Loucy (cell line): ENCODE measurements at regions not wholly inside any gene's neighbourhood (a gene's known extent, or its start where the extent isn't known, plus 50 kb on each side); places are given as distances from the start of the nearest gene placed in this dataset.

Source experiments
- EZH2phosphoT487 ChIP-seq: fragments of 200-600 bp; IDR thresholded peaks from 2 replicates; pipeline ENCODE4 v1.6.1; 2018; ENCODE audit warnings: antibody characterized with exemption, mild to moderate bottlenecking, moderate library complexity, borderline replicate concordance
- TF ChIP-seq, protein P1 (sequence below): fragments of 200-600 bp; sonication (generic); conservative IDR thresholded peaks from 2 replicates; pipeline ENCODE4 v1.5.1; 2014; ENCODE audit warnings: mild to moderate bottlenecking, antibody characterized with exemption, low read length

- TF ChIP-seq, protein P1, sequence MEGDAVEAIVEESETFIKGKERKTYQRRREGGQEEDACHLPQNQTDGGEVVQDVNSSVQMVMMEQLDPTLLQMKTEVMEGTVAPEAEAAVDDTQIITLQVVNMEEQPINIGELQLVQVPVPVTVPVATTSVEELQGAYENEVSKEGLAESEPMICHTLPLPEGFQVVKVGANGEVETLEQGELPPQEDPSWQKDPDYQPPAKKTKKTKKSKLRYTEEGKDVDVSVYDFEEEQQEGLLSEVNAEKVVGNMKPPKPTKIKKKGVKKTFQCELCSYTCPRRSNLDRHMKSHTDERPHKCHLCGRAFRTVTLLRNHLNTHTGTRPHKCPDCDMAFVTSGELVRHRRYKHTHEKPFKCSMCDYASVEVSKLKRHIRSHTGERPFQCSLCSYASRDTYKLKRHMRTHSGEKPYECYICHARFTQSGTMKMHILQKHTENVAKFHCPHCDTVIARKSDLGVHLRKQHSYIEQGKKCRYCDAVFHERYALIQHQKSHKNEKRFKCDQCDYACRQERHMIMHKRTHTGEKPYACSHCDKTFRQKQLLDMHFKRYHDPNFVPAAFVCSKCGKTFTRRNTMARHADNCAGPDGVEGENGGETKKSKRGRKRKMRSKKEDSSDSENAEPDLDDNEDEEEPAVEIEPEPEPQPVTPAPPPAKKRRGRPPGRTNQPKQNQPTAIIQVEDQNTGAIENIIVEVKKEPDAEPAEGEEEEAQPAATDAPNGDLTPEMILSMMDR: no peak
- no peak for TF ChIP-seq EZH2phosphoT487
Observed at GRCh38 chr9:71485326-71485725, 283.0 kb downstream of the CEMIP2 start.
